ENCODE measurements at regions not wholly inside any gene's neighbourhood (a gene's known extent, or its start where the extent isn't known, plus 50 kb on each side); places are given as distances from the start of the nearest gene placed in this dataset.

GRCh38 chr11:95375451-95375850 is 144.4 kb upstream of the SESN3 start:
- intact Hi-C loops (cut with DNase I; ENCODE audit: low total_unique reads), result no loop called here
- TF ChIP-seq, protein P1, sequence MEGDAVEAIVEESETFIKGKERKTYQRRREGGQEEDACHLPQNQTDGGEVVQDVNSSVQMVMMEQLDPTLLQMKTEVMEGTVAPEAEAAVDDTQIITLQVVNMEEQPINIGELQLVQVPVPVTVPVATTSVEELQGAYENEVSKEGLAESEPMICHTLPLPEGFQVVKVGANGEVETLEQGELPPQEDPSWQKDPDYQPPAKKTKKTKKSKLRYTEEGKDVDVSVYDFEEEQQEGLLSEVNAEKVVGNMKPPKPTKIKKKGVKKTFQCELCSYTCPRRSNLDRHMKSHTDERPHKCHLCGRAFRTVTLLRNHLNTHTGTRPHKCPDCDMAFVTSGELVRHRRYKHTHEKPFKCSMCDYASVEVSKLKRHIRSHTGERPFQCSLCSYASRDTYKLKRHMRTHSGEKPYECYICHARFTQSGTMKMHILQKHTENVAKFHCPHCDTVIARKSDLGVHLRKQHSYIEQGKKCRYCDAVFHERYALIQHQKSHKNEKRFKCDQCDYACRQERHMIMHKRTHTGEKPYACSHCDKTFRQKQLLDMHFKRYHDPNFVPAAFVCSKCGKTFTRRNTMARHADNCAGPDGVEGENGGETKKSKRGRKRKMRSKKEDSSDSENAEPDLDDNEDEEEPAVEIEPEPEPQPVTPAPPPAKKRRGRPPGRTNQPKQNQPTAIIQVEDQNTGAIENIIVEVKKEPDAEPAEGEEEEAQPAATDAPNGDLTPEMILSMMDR (IDR thresholded peaks at IDR 0.05), result no peak
- TF ChIP-seq POLR2A (IDR thresholded peaks at IDR 0.05), result no peak
- 58 to 67% methylated on average over 1 of the region's 1 CpG for WGBS, 2 donors
- no peak for DNase-seq (ENCODE audit: low spot score in 2 of 2)
- H3K4me3 ChIP-seq (ENCODE audit: low read depth, poor library complexity, severe bottlenecking), result no peak overlapping the region

DNA sequence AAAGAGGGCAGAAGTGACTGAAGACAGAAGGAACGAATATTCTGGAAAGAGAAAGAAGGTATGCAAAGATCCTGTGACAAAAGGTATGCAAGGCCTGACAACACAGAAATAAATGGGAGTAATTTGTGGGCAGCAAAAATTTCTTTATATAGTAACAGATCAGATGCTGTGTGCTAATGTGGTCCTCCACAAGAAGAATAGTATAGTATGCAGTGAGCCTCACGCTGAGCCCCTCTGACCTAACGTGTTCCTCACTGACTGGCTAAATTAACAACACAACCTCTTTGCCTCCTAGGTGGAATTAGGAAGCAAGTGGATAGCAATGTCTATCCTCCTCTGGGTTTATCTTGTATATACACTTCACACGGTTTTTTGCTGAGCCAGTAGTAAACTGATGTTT is 143.1 kb upstream of the SESN3 start:
- no peak overlapping the region for H3K4me3 ChIP-seq (ENCODE audit: low read depth, poor library complexity, severe bottlenecking)
- TF ChIP-seq POLR2A (IDR thresholded peaks at IDR 0.05), result no peak
- TF ChIP-seq, protein P1 (IDR thresholded peaks at IDR 0.05), result no peak
- intact Hi-C loops (cut with DNase I; ENCODE audit: low total_unique reads), result no loop called here
- no peak for DNase-seq (ENCODE audit: low spot score in 2 of 2)
- WGBS, 2 donors, result 88 to 90% methylated on average over 4 of the region's 4 CpGs

DNA sequence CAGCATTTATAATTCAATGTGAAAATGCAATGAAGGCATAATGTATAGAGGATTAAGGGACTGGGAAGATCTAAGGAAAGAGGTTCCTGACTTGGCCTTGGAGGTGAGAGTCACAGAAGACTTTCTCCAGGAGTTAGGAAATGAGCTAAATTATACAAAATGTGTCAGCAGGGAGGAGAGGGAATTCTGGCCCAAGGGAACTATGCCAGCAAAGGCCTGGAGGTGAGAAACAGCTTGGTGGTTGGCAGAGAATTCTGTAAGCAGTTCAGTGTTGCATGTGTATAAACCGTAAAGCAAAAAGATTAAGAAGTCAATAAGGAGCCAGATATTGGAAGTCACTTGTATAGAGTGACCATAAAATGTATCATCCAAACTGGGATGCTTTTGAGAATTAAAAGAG is 142.2 kb upstream of the SESN3 start:
- 77 to 88% methylated on average over 1 of the region's 1 CpG for WGBS, 2 donors
- intact Hi-C loops (cut with DNase I; ENCODE audit: low total_unique reads), result no loop called here
- no peak for DNase-seq (ENCODE audit: low spot score in 2 of 2)
- TF ChIP-seq, protein P1 (IDR thresholded peaks at IDR 0.05), result no peak
- no peak for TF ChIP-seq POLR2A (IDR thresholded peaks at IDR 0.05)
- no peak overlapping the region for H3K4me3 ChIP-seq (ENCODE audit: low read depth, poor library complexity, severe bottlenecking)

DNA sequence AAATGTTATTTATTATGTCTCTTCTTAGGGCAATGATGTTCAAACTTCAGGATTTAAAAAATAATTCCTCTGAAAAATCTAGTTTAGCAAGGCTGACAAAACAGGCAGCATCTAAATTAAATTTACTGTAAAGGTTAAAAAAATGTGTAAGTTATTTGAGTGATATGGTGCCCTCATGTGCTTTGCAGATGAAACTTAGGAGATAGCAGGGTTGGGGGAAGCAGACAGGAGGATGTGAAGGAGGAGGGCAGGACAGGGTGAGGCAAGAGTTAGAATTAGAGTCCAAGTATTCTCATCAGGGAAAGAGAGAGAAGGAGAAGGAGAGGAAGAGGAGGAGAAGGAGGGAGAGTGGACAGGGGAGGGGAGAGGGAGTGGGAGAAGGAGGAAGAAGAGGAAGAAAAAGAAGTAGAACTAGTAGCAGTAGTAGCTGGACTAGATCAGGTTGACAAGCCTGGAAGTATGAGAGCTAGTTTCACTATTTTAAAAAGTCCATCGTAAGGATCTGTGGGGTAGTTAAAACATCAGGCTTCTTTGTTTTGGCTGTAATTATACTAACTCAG is 141.2 kb upstream of the SESN3 start:
- TF ChIP-seq, protein P1 (IDR thresholded peaks at IDR 0.05), result no peak
- TF ChIP-seq POLR2A (IDR thresholded peaks at IDR 0.05), result no peak
- no peak for DNase-seq (ENCODE audit: low spot score in 2 of 2)
- intact Hi-C loops (cut with DNase I; ENCODE audit: low total_unique reads), result no loop called here
- H3K4me3 ChIP-seq (ENCODE audit: low read depth, poor library complexity, severe bottlenecking), result no peak overlapping the region
- 95 to 97% methylated on average over 1 of the region's 1 CpG for WGBS, 2 donors

DNA sequence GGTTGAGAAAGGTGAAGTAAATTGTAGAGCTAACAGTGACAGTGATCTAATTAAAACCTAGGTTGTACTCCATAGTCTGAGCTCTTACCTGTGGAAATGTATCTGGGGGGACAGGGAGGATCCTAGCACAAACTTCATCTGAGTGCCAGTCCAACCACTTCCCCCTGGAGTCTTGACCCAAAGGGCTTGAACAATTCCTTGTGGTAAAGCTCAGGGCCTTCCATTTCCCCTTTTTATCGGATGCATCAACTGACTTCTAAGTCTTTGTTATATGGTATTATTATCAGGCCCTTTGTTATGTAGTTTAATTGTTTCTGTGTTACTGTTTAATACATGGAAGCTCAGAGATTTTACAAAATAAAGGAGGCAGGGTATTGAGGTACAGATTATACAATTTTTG is 140.2 kb upstream of the SESN3 start:
- no peak for DNase-seq (ENCODE audit: low spot score in 2 of 2)
- TF ChIP-seq, protein P1 (IDR thresholded peaks at IDR 0.05), result no peak
- TF ChIP-seq POLR2A (IDR thresholded peaks at IDR 0.05), result no peak
- WGBS, 2 donors, result 81 to 86% methylated on average over 1 of the region's 1 CpG
- H3K4me3 ChIP-seq (ENCODE audit: low read depth, poor library complexity, severe bottlenecking), result no peak overlapping the region
- intact Hi-C loops (cut with DNase I; ENCODE audit: low total_unique reads), result no loop called here

GRCh38 chr11:95367726-95368125 is 136.7 kb upstream of the SESN3 start:
- TF ChIP-seq, protein P1 (IDR thresholded peaks at IDR 0.05), result no peak
- TF ChIP-seq POLR2A (IDR thresholded peaks at IDR 0.05), result no peak
- intact Hi-C loops (cut with DNase I; ENCODE audit: low total_unique reads), result no loop called here
- 47 to 68% methylated on average over 4 of the region's 4 CpGs for WGBS, 2 donors
- no peak for DNase-seq (ENCODE audit: low spot score in 2 of 2)
- H3K4me3 ChIP-seq (ENCODE audit: low read depth, poor library complexity, severe bottlenecking), result no peak overlapping the region

Data from lower leg skin (tissue), 4 donors.